ENCODE measurements at regions not wholly inside any gene's neighbourhood (a gene's known extent, or its start where the extent isn't known, plus 50 kb on each side); places are given as distances from the start of the nearest gene placed in this dataset.

GRCh38 chr1:172939475-172939874 lies 111.3 kb downstream of the TNFSF18 start:
- Histone ChIP-seq H4K8ac (replicated peaks; ENCODE audit: insufficient read length, low read depth, low read length) (no peak overlapping the region), H3K27ac (ENCODE audit: insufficient read length, low read depth, low read length) (no peak overlapping the region), H2AFZ (ENCODE audit: low read length) (no peak overlapping the region), H2BK120ac (ENCODE audit: low read depth, low read length, poor library complexity, severe bottlenecking) (no peak overlapping the region), H4K20me1 (ENCODE audit: control insufficient read depth, insufficient read depth, insufficient read length) (no peaks in the 10 kb centered on the region), H3K27me3 (ENCODE audit: insufficient read depth, low read length) (no peaks in the 10 kb centered on the region), H3K79me1 (ENCODE audit: insufficient read depth, low read depth, low read length, poor library complexity, severe bottlenecking) (no peaks in the 10 kb centered on the region), H2BK12ac (ENCODE audit: insufficient read length, low read depth, low read length) (no peak overlapping the region), H2BK5ac (ENCODE audit: insufficient read length, low read length) (no peak overlapping the region), H3K23me2 (ENCODE audit: insufficient read length, low read depth, low read length, poor library complexity, severe bottlenecking) (no peaks in the 10 kb centered on the region), H2AK5ac (ENCODE audit: insufficient read length, low read length) (no peak overlapping the region), H4K91ac (ENCODE audit: insufficient read length, low read depth, low read length) (no peak overlapping the region), H3K23ac (ENCODE audit: insufficient read length, low read depth, low read length) (no peak overlapping the region), H3K56ac (ENCODE audit: insufficient read length, low read depth, low read length) (no peak overlapping the region), H3T11ph (ENCODE audit: low read length) (no peak overlapping the region), H3K14ac (ENCODE audit: insufficient read depth, low read length) (no peak overlapping the region), H3K4me1 (ENCODE audit: insufficient read depth, low read length) (no peaks in the 10 kb centered on the region), H3K4me2 (ENCODE audit: insufficient read depth, insufficient read length, low read length) (no peak overlapping the region), H3K9ac (ENCODE audit: extremely low read depth, insufficient read length, low read length) (no peak overlapping the region), H4K5ac (ENCODE audit: insufficient read length, low read depth, low read length) (no peak overlapping the region), H2BK15ac (ENCODE audit: low read depth, low read length) (no peak overlapping the region), H3K79me2 (ENCODE audit: insufficient read depth, low read length) (no peaks in the 10 kb centered on the region), H3K9me3 (ENCODE audit: control insufficient read depth, low read depth, low read length) (no peaks in the 10 kb centered on the region), H2BK20ac (ENCODE audit: low read depth, low read length, poor library complexity, severe bottlenecking) (no peak overlapping the region), H3K4ac (ENCODE audit: low read depth, low read length) (no peak overlapping the region), H3K18ac (ENCODE audit: insufficient read length, low read depth, low read length) (no peak overlapping the region)
- Mint-ChIP-seq H3K9me3 (no peaks in the 10 kb centered on the region; a peak in 1 of 5 replicates), H3K4me1 (peaks cover 0 to 4% of the 10 kb centered on the region in 2 experiments; a peak in 1 of 4 replicates), H3K4me3 (no peak overlapping the region), H3K27me3 (ENCODE audit: low read depth) (no peaks in the 10 kb centered on the region), H3K27ac (no peak overlapping the region; a peak in 1 of 7 replicates), H3K36me3 (ENCODE audit: insufficient read depth in 1 of 3, low read depth in 3 of 3) (no peaks in the 10 kb centered on the region)
- DNase-seq, result no peak
- no CpG with 5 or more reads among the region's 4 CpGs for WGBS (ENCODE audit: extremely low coverage, insufficient read length, low lambda C conversion rate)
- TF ChIP-seq CTCF (conservative IDR thresholded peaks at IDR 0.05), result no peak

All from H9 (cell line).